ENCODE measurements at regions not wholly inside any gene's neighbourhood (a gene's known extent, or its start where the extent isn't known, plus 50 kb on each side); places are given as distances from the start of the nearest gene placed in this dataset.

- WGBS, 2 donors, result 86 to 92% methylated on average over 12 of the region's 12 CpGs
- H3K27me3 ChIP-seq (ENCODE audit: control insufficient read depth in 1 of 2, insufficient read depth in 2 of 2, low read length in 2 of 2), result no peaks in the 10 kb centered on the region
- no peak overlapping the region for H3K27ac ChIP-seq (ENCODE audit: low read depth in 2 of 2, low read length in 1 of 2)
- H3K4me3 ChIP-seq (ENCODE audit: low read depth in 1 of 2, low read length in 2 of 2), result no peak overlapping the region
- H3K4me1 ChIP-seq (ENCODE audit: control insufficient read depth in 2 of 2, insufficient read depth in 2 of 2, low read length in 1 of 2), result no peaks in the 10 kb centered on the region
- no peaks in the 10 kb centered on the region for H3K9me3 ChIP-seq (ENCODE audit: control insufficient read depth in 2 of 2, insufficient read depth in 1 of 2, low read depth in 1 of 2, low read length in 1 of 2)
- H3K36me3 ChIP-seq (ENCODE audit: control insufficient read depth in 2 of 2, insufficient read depth in 2 of 2, low read length in 1 of 2), result no peaks in the 10 kb centered on the region
Observed at GRCh38 chr2:65731476-65731875, 299.1 kb upstream of the SPRED2 start.

GRCh38 chr2:65730186-65730585 lies 297.8 kb upstream of the SPRED2 start:
- 49 to 75% methylated on average over 3 of the region's 3 CpGs for WGBS, 2 donors
- Histone ChIP-seq H3K4me3 (ENCODE audit: low read depth in 1 of 2, low read length in 2 of 2) (no peak overlapping the region), H3K4me1 (ENCODE audit: control insufficient read depth in 2 of 2, insufficient read depth in 2 of 2, low read length in 1 of 2) (no peaks in the 10 kb centered on the region), H3K27ac (ENCODE audit: low read depth in 2 of 2, low read length in 1 of 2) (no peak overlapping the region), H3K36me3 (ENCODE audit: control insufficient read depth in 2 of 2, insufficient read depth in 2 of 2, low read length in 1 of 2) (no peaks in the 10 kb centered on the region), H3K9me3 (ENCODE audit: control insufficient read depth in 2 of 2, insufficient read depth in 1 of 2, low read depth in 1 of 2, low read length in 1 of 2) (no peaks in the 10 kb centered on the region), H3K27me3 (ENCODE audit: control insufficient read depth in 1 of 2, insufficient read depth in 2 of 2, low read length in 2 of 2) (no peaks in the 10 kb centered on the region)

- Histone ChIP-seq H3K27me3 (ENCODE audit: control insufficient read depth in 1 of 2, insufficient read depth in 2 of 2, low read length in 2 of 2) (no peaks in the 10 kb centered on the region), H3K27ac (ENCODE audit: low read depth in 2 of 2, low read length in 1 of 2) (peak overlapping the region; percentile 60 to 84), H3K9me3 (ENCODE audit: control insufficient read depth in 2 of 2, insufficient read depth in 1 of 2, low read depth in 1 of 2, low read length in 1 of 2) (no peaks in the 10 kb centered on the region), H3K4me3 (ENCODE audit: low read depth in 1 of 2, low read length in 2 of 2) (no peak overlapping the region), H3K36me3 (ENCODE audit: control insufficient read depth in 2 of 2, insufficient read depth in 2 of 2, low read length in 1 of 2) (no peaks in the 10 kb centered on the region), H3K4me1 (ENCODE audit: control insufficient read depth in 2 of 2, insufficient read depth in 2 of 2, low read length in 1 of 2) (peaks cover 0 to 3% of the 10 kb centered on the region in 2 donors)
- WGBS, 2 donors, result 51 to 56% methylated on average over 5 of the region's 5 CpGs
Observed at GRCh38 chr2:65729246-65729645, 296.8 kb upstream of the SPRED2 start.

GRCh38 chr2:65728477-65729180 lies 296.2 kb upstream of the SPRED2 start:
- no peaks in the 10 kb centered on the region for H3K27me3 ChIP-seq (ENCODE audit: control insufficient read depth in 1 of 2, insufficient read depth in 2 of 2, low read length in 2 of 2)
- H3K4me3 ChIP-seq (ENCODE audit: low read depth in 1 of 2, low read length in 2 of 2), result no peak overlapping the region
- peak overlapping the region; percentile 60 to 84 for H3K27ac ChIP-seq (ENCODE audit: low read depth in 2 of 2, low read length in 1 of 2)
- H3K36me3 ChIP-seq (ENCODE audit: control insufficient read depth in 2 of 2, insufficient read depth in 2 of 2, low read length in 1 of 2), result no peaks in the 10 kb centered on the region
- WGBS, 2 donors, result 63 to 68% methylated on average over 5 of the region's 5 CpGs
- H3K9me3 ChIP-seq (ENCODE audit: control insufficient read depth in 2 of 2, insufficient read depth in 1 of 2, low read depth in 1 of 2, low read length in 1 of 2), result no peaks in the 10 kb centered on the region
- peaks cover 0 to 3% of the 10 kb centered on the region in 2 donors for H3K4me1 ChIP-seq (ENCODE audit: control insufficient read depth in 2 of 2, insufficient read depth in 2 of 2, low read length in 1 of 2)

- Histone ChIP-seq H3K4me1 (ENCODE audit: control insufficient read depth in 2 of 2, insufficient read depth in 2 of 2, low read length in 1 of 2) (peaks cover 0 to 3% of the 10 kb centered on the region in 2 donors), H3K27me3 (ENCODE audit: control insufficient read depth in 1 of 2, insufficient read depth in 2 of 2, low read length in 2 of 2) (no peaks in the 10 kb centered on the region), H3K36me3 (ENCODE audit: control insufficient read depth in 2 of 2, insufficient read depth in 2 of 2, low read length in 1 of 2) (no peaks in the 10 kb centered on the region), H3K4me3 (ENCODE audit: low read depth in 1 of 2, low read length in 2 of 2) (no peak overlapping the region), H3K9me3 (ENCODE audit: control insufficient read depth in 2 of 2, insufficient read depth in 1 of 2, low read depth in 1 of 2, low read length in 1 of 2) (no peaks in the 10 kb centered on the region), H3K27ac (ENCODE audit: low read depth in 2 of 2, low read length in 1 of 2) (no peak overlapping the region)
- WGBS, 2 donors, result 75 to 87% methylated on average over 3 of the region's 3 CpGs
Observed at GRCh38 chr2:65727816-65728215, 295.4 kb upstream of the SPRED2 start.

GRCh38 chr2:65727381-65727780 lies 295.0 kb upstream of the SPRED2 start:
- no peaks in the 10 kb centered on the region for H3K9me3 ChIP-seq (ENCODE audit: control insufficient read depth in 2 of 2, insufficient read depth in 1 of 2, low read depth in 1 of 2, low read length in 1 of 2)
- 53 to 75% methylated on average over 1 of the region's 1 CpG for WGBS, 2 donors
- H3K27ac ChIP-seq (ENCODE audit: low read depth in 2 of 2, low read length in 1 of 2), result no peak overlapping the region
- peaks cover 0 to 3% of the 10 kb centered on the region in 2 donors for H3K4me1 ChIP-seq (ENCODE audit: control insufficient read depth in 2 of 2, insufficient read depth in 2 of 2, low read length in 1 of 2)
- H3K27me3 ChIP-seq (ENCODE audit: control insufficient read depth in 1 of 2, insufficient read depth in 2 of 2, low read length in 2 of 2), result no peaks in the 10 kb centered on the region
- H3K36me3 ChIP-seq (ENCODE audit: control insufficient read depth in 2 of 2, insufficient read depth in 2 of 2, low read length in 1 of 2), result no peaks in the 10 kb centered on the region
- H3K4me3 ChIP-seq (ENCODE audit: low read depth in 1 of 2, low read length in 2 of 2), result no peak overlapping the region

GRCh38 chr2:65724752-65725151 lies 292.4 kb upstream of the SPRED2 start:
- H3K36me3 ChIP-seq (ENCODE audit: control insufficient read depth in 2 of 2, insufficient read depth in 2 of 2, low read length in 1 of 2), result no peaks in the 10 kb centered on the region
- 83 to 85% methylated on average over 4 of the region's 4 CpGs for WGBS, 2 donors
- no peak overlapping the region for H3K27ac ChIP-seq (ENCODE audit: low read depth in 2 of 2, low read length in 1 of 2)
- no peaks in the 10 kb centered on the region for H3K27me3 ChIP-seq (ENCODE audit: control insufficient read depth in 1 of 2, insufficient read depth in 2 of 2, low read length in 2 of 2)
- no peak overlapping the region for H3K4me3 ChIP-seq (ENCODE audit: low read depth in 1 of 2, low read length in 2 of 2)
- no peaks in the 10 kb centered on the region for H3K9me3 ChIP-seq (ENCODE audit: control insufficient read depth in 2 of 2, insufficient read depth in 1 of 2, low read depth in 1 of 2, low read length in 1 of 2)
- peaks cover 0 to 3% of the 10 kb centered on the region in 2 donors for H3K4me1 ChIP-seq (ENCODE audit: control insufficient read depth in 2 of 2, insufficient read depth in 2 of 2, low read length in 1 of 2)

- WGBS, 2 donors, result 32 to 37% methylated on average over 2 of the region's 2 CpGs
- Histone ChIP-seq H3K36me3 (ENCODE audit: control insufficient read depth in 2 of 2, insufficient read depth in 2 of 2, low read length in 1 of 2) (no peaks in the 10 kb centered on the region), H3K27ac (ENCODE audit: low read depth in 2 of 2, low read length in 1 of 2) (no peak overlapping the region)
Observed at GRCh38 chr2:65724336-65724735, 291.9 kb upstream of the SPRED2 start.

GRCh38 chr2:65722028-65722778 lies 289.8 kb upstream of the SPRED2 start:
- no peaks in the 10 kb centered on the region for H3K36me3 ChIP-seq (ENCODE audit: control insufficient read depth in 2 of 2, insufficient read depth in 2 of 2, low read length in 1 of 2)
- WGBS, 2 donors, result 58 to 72% methylated on average over 5 of the region's 5 CpGs

More at GRCh38 chr2:65724336-65724735, 291.9 kb upstream of the SPRED2 start:
- H3K4me3 ChIP-seq (ENCODE audit: low read depth in 1 of 2, low read length in 2 of 2), result no peak overlapping the region
- no peaks in the 10 kb centered on the region for H3K27me3 ChIP-seq (ENCODE audit: control insufficient read depth in 1 of 2, insufficient read depth in 2 of 2, low read length in 2 of 2)
- peaks cover 0 to 3% of the 10 kb centered on the region in 2 donors for H3K4me1 ChIP-seq (ENCODE audit: control insufficient read depth in 2 of 2, insufficient read depth in 2 of 2, low read length in 1 of 2)
- no peaks in the 10 kb centered on the region for H3K9me3 ChIP-seq (ENCODE audit: control insufficient read depth in 2 of 2, insufficient read depth in 1 of 2, low read depth in 1 of 2, low read length in 1 of 2)

More at GRCh38 chr2:65722028-65722778, 289.8 kb upstream of the SPRED2 start:
- no peak overlapping the region for H3K27ac ChIP-seq (ENCODE audit: low read depth in 2 of 2, low read length in 1 of 2)
- H3K4me1 ChIP-seq (ENCODE audit: control insufficient read depth in 2 of 2, insufficient read depth in 2 of 2, low read length in 1 of 2), result peaks cover 0 to 3% of the 10 kb centered on the region in 2 donors
- no peaks in the 10 kb centered on the region for H3K27me3 ChIP-seq (ENCODE audit: control insufficient read depth in 1 of 2, insufficient read depth in 2 of 2, low read length in 2 of 2)
- H3K9me3 ChIP-seq (ENCODE audit: control insufficient read depth in 2 of 2, insufficient read depth in 1 of 2, low read depth in 1 of 2, low read length in 1 of 2), result no peaks in the 10 kb centered on the region
- H3K4me3 ChIP-seq (ENCODE audit: low read depth in 1 of 2, low read length in 2 of 2), result no peak overlapping the region
